ENCODE measurements at regions not wholly inside any gene's neighbourhood (a gene's known extent, or its start where the extent isn't known, plus 50 kb on each side); places are given as distances from the start of the nearest gene placed in this dataset.

- no peak overlapping the region for H3K27ac ChIP-seq (ENCODE audit: extremely low read length, insufficient read depth, low read length)
- H3K79me2 ChIP-seq (ENCODE audit: insufficient read depth, low read length): no peaks in the 10 kb centered on the region
- POLR2A ChIA-PET: no interaction called here
- H2AFZ ChIP-seq (ENCODE audit: low read length): no peak overlapping the region
- H3K4me3 ChIP-seq (replicated peaks in 1 of 3; ENCODE audit: insufficient read depth in 1 of 3, low read depth in 2 of 3, low read length in 3 of 3): no peak overlapping the region
- no peaks in the 10 kb centered on the region for H3K36me3 ChIP-seq (replicated peaks in 1 of 2; ENCODE audit: control insufficient read depth in 1 of 2, insufficient read depth in 2 of 2, low read length in 2 of 2)
- no peaks in the 10 kb centered on the region for H3K4me1 ChIP-seq (ENCODE audit: insufficient read depth, low read length)
- no peak overlapping the region for H3K4me2 ChIP-seq (ENCODE audit: low read depth, low read length)
- in situ Hi-C loops (cut with HindIII; ENCODE audit: extremely low pct_ligation_motif_present, low pct_unique_long_range_greater_than_20kb): loop anchor here (10.0 kb wide), 1 partner anchor 62 kb away; no protein-coding TSS in a partner anchor
- no TSS peak for BruUV-seq (replicated peaks)
- H3K27me3 ChIP-seq (ENCODE audit: control insufficient read depth in 1 of 2, insufficient read depth in 2 of 2, low read length in 2 of 2): peaks cover 0 to 8% of the 10 kb centered on the region in 2 experiments; a peak in 2 of 5 replicates
- H3K9me3 ChIP-seq (ENCODE audit: low read length): no peaks in the 10 kb centered on the region
- ATAC-seq (no peak; the same call in 2 of the 3 replicates), FAIRE-seq (no peak), DNase-seq (ENCODE audit: low spot score) (no peak)
- no peak overlapping the region for H3K9ac ChIP-seq (ENCODE audit: insufficient read depth, low read depth, low read length)
- CTCF ChIA-PET (ENCODE audit: low intra/inter-chr PET ratio, low total read pairs): no interaction called here
- WGBS (ENCODE audit: low lambda C conversion rate): 64% methylated on average over 9 of the region's 16 CpGs
- intact Hi-C loops (cut with micrococcal nuclease; ENCODE audit: unreplicated experiment): no loop called here
- TF ChIP-seq ZNF891 (CRISPR knock-in tag; IDR thresholded peaks at IDR 0.05) (no peak), KDM6A (CRISPR knock-in tag; IDR thresholded peaks at IDR 0.05; ENCODE audit: low read depth) (no peak), EED (CRISPR knock-in tag; IDR thresholded peaks at IDR 0.05) (no peak), KLF6 (CRISPR knock-in tag; IDR thresholded peaks at IDR 0.05) (no peak), ZBTB1 (CRISPR knock-in tag; IDR thresholded peaks at IDR 0.05; ENCODE audit: borderline replicate concordance) (no peak), TEAD3 (CRISPR knock-in tag; optimal IDR thresholded peaks at IDR 0.05; ENCODE audit: borderline replicate concordance) (no peak), TP53 (CRISPR knock-in tag; conservative IDR thresholded peaks at IDR 0.05) (no peak), ADNP (CRISPR knock-in tag; IDR thresholded peaks at IDR 0.05) (no peak), ZNF691 (CRISPR knock-in tag; IDR thresholded peaks at IDR 0.05; ENCODE audit: borderline replicate concordance, low read depth) (no peak), RFXANK (CRISPR knock-in tag; IDR thresholded peaks at IDR 0.05) (no peak), ZBTB46 (CRISPR knock-in tag; IDR thresholded peaks at IDR 0.05; ENCODE audit: borderline replicate concordance) (no peak), ZNF564 (CRISPR knock-in tag; IDR thresholded peaks at IDR 0.05) (no peak), ZNF569 (CRISPR knock-in tag; IDR thresholded peaks at IDR 0.05; ENCODE audit: borderline replicate concordance) (no peak), ZNF354B (CRISPR knock-in tag; IDR thresholded peaks at IDR 0.05) (no peak), ZNF749 (CRISPR knock-in tag; IDR thresholded peaks at IDR 0.05; ENCODE audit: borderline replicate concordance) (no peak), ZNF616 (CRISPR knock-in tag; IDR thresholded peaks at IDR 0.05; ENCODE audit: low read depth) (no peak), ATF7 (IDR thresholded peaks at IDR 0.05) (no peak), ATF7 (CRISPR knock-in tag; IDR thresholded peaks at IDR 0.05) (no peak)
- TF ChIP-seq, protein P1, sequence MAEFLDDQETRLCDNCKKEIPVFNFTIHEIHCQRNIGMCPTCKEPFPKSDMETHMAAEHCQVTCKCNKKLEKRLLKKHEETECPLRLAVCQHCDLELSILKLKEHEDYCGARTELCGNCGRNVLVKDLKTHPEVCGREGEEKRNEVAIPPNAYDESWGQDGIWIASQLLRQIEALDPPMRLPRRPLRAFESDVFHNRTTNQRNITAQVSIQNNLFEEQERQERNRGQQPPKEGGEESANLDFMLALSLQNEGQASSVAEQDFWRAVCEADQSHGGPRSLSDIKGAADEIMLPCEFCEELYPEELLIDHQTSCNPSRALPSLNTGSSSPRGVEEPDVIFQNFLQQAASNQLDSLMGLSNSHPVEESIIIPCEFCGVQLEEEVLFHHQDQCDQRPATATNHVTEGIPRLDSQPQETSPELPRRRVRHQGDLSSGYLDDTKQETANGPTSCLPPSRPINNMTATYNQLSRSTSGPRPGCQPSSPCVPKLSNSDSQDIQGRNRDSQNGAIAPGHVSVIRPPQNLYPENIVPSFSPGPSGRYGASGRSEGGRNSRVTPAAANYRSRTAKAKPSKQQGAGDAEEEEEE (CRISPR knock-in tag; IDR thresholded peaks at IDR 0.05; ENCODE audit: borderline replicate concordance): no peak
- TF ChIP-seq, protein P2, sequence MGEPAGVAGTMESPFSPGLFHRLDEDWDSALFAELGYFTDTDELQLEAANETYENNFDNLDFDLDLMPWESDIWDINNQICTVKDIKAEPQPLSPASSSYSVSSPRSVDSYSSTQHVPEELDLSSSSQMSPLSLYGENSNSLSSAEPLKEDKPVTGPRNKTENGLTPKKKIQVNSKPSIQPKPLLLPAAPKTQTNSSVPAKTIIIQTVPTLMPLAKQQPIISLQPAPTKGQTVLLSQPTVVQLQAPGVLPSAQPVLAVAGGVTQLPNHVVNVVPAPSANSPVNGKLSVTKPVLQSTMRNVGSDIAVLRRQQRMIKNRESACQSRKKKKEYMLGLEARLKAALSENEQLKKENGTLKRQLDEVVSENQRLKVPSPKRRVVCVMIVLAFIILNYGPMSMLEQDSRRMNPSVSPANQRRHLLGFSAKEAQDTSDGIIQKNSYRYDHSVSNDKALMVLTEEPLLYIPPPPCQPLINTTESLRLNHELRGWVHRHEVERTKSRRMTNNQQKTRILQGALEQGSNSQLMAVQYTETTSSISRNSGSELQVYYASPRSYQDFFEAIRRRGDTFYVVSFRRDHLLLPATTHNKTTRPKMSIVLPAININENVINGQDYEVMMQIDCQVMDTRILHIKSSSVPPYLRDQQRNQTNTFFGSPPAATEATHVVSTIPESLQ (CRISPR knock-in tag; conservative IDR thresholded peaks at IDR 0.05): no peak
- H4K20me1 ChIP-seq (ENCODE audit: insufficient read depth, low read length): no peaks in the 10 kb centered on the region
These were observed 351.0 kb upstream of the B3GAT1 start for GRCh38 chr11:134763030-134763388.
